IMR-90 (cell line): ENCODE measurements at regions not wholly inside any gene's neighbourhood (a gene's known extent, or its start where the extent isn't known, plus 50 kb on each side); places are given as distances from the start of the nearest gene placed in this dataset.

Experiments
- CEBPB ChIP-seq: IDR thresholded peaks from 2 replicates; pipeline ENCODE4 v1.6.1; 2012; ENCODE audit warnings: low read depth, low read length, improper control_type of control experiment
- MAFK ChIP-seq: IDR thresholded peaks from 2 replicates; pipeline ENCODE4 v1.6.1; 2012; ENCODE audit warnings: low read depth, low read length, improper control_type of control experiment
- MXI1 ChIP-seq: IDR thresholded peaks from 2 replicates; pipeline ENCODE4 v1.6.1; 2012; ENCODE audit warnings: low read depth, mild to moderate bottlenecking, low read length, moderate library complexity, borderline replicate concordance
- POLR2A ChIP-seq: IDR thresholded peaks from 2 replicates; pipeline ENCODE4 v1.6.1; 2012; ENCODE audit warnings: mild to moderate bottlenecking, low read depth, low read length
- TF ChIP-seq, protein P1 (sequence below): conservative IDR thresholded peaks from 2 replicates; pipeline ENCODE4 v1.5.1; 2012; ENCODE audit warnings: mild to moderate bottlenecking, low read depth, low read length, improper control_type of control experiment
- TF ChIP-seq, protein P2 (sequence below): fragments of 150-350 bp; IDR thresholded peaks from 2 replicates; pipeline ENCODE4 v1.6.1; 2017; ENCODE audit warnings: mild to moderate bottlenecking, antibody characterized with exemption, low read length, low read depth

DNA sequence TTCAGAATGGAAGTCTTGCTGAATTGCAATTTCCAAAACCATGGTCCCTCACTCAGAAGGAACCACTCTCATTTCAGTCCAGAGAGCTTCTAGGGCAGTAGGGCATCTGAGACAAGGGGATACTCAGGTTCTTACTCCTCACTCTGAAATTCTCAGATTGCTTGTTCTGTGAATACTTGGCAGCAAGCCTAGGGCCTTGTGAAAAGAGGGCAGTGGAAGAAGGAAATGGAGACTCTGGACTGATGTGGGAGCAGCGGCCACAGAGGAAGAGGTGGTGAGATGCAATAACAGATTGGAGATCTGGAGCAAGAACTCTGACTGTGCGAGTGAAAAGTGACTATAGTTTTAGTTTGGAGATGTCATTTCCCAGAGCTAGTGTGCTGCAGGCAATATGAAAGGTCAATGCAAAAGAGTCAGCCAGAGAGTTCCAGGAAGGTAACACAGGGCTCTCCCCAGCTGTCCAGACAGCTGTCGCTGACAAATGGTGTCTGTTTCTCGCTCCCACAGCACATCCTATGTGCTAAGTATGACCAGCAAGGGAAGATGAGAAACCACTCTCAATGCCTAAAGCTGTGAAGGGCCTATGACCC lies 291.6 kb upstream of the KIAA1217 start:
- TF ChIP-seq POLR2A: no peak
- TF ChIP-seq, protein P1, sequence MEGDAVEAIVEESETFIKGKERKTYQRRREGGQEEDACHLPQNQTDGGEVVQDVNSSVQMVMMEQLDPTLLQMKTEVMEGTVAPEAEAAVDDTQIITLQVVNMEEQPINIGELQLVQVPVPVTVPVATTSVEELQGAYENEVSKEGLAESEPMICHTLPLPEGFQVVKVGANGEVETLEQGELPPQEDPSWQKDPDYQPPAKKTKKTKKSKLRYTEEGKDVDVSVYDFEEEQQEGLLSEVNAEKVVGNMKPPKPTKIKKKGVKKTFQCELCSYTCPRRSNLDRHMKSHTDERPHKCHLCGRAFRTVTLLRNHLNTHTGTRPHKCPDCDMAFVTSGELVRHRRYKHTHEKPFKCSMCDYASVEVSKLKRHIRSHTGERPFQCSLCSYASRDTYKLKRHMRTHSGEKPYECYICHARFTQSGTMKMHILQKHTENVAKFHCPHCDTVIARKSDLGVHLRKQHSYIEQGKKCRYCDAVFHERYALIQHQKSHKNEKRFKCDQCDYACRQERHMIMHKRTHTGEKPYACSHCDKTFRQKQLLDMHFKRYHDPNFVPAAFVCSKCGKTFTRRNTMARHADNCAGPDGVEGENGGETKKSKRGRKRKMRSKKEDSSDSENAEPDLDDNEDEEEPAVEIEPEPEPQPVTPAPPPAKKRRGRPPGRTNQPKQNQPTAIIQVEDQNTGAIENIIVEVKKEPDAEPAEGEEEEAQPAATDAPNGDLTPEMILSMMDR: no peak
- no peak for TF ChIP-seq CEBPB
- TF ChIP-seq MXI1: no peak
- no peak for TF ChIP-seq MAFK
- TF ChIP-seq, protein P2, sequence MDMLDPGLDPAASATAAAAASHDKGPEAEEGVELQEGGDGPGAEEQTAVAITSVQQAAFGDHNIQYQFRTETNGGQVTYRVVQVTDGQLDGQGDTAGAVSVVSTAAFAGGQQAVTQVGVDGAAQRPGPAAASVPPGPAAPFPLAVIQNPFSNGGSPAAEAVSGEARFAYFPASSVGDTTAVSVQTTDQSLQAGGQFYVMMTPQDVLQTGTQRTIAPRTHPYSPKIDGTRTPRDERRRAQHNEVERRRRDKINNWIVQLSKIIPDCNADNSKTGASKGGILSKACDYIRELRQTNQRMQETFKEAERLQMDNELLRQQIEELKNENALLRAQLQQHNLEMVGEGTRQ: no peak
